ENCODE measurements at regions not wholly inside any gene's neighbourhood (a gene's known extent, or its start where the extent isn't known, plus 50 kb on each side); places are given as distances from the start of the nearest gene placed in this dataset.

- TF ChIP-seq CTCF (IDR thresholded peaks at IDR 0.05; ENCODE audit: low read depth, low read length): no peak
Measured at GRCh38 chr11:27200779-27201453, 160.3 kb downstream of the BBOX1 start.

GRCh38 chr11:27196203-27196897 is 155.7 kb downstream of the BBOX1 start:
- no peak overlapping the region for H3K4me3 ChIP-seq (ENCODE audit: low read depth, low read length)
- no peak for TF ChIP-seq CTCF (IDR thresholded peaks at IDR 0.05; ENCODE audit: low read depth, low read length)

More at GRCh38 chr11:27200779-27201453, 160.3 kb downstream of the BBOX1 start:
- no peak overlapping the region for H3K4me3 ChIP-seq (ENCODE audit: low read depth, low read length)

GRCh38 chr11:27195837-27196202 is 155.2 kb downstream of the BBOX1 start:
- no peak for TF ChIP-seq CTCF (IDR thresholded peaks at IDR 0.05; ENCODE audit: low read depth, low read length)
- no peak overlapping the region for H3K4me3 ChIP-seq (ENCODE audit: low read depth, low read length)

GRCh38 chr11:27194976-27195375 is 154.4 kb downstream of the BBOX1 start:
- TF ChIP-seq CTCF (IDR thresholded peaks at IDR 0.05; ENCODE audit: low read depth, low read length): no peak
- H3K4me3 ChIP-seq (ENCODE audit: low read depth, low read length): no peak overlapping the region

- no peak overlapping the region for H3K4me3 ChIP-seq (ENCODE audit: low read depth, low read length)
- no peak for TF ChIP-seq CTCF (IDR thresholded peaks at IDR 0.05; ENCODE audit: low read depth, low read length)
Measured at GRCh38 chr11:27193434-27194225, 153.0 kb downstream of the BBOX1 start.

GRCh38 chr11:27192184-27192583 is 151.6 kb downstream of the BBOX1 start:
- no peak for TF ChIP-seq CTCF (IDR thresholded peaks at IDR 0.05; ENCODE audit: low read depth, low read length)
- H3K4me3 ChIP-seq (ENCODE audit: low read depth, low read length): no peak overlapping the region

- H3K4me3 ChIP-seq (ENCODE audit: low read depth, low read length): no peak overlapping the region
- no peak for TF ChIP-seq CTCF (IDR thresholded peaks at IDR 0.05; ENCODE audit: low read depth, low read length)
Measured at GRCh38 chr11:27191639-27192038, 151.0 kb downstream of the BBOX1 start.

Data from WI38 (cell line).